HepG2 (cell line): ENCODE measurements at regions not wholly inside any gene's neighbourhood (a gene's known extent, or its start where the extent isn't known, plus 50 kb on each side); places are given as distances from the start of the nearest gene placed in this dataset.

Experiments used
- ATAC-seq: fragments of 200-7000 bp; cut with Tn5 transposase; 3 replicates; pipeline ENCODE4 v1.9.1; 2020; ENCODE audit warnings: mild to moderate bottlenecking, moderate library complexity
- BruUV-seq: library from RNA; stranded (reverse); fragments of 400-500 nt; replicated peaks from 2 replicates; lab custom pipeline; 2021; lab: Mats Ljungman, UMichigan
- CTCF ChIA-PET: fragments of 300-600 bp; formaldehyde crosslinking; extraction: SDS; loops from one replicate; lab custom pipeline; 2021; ENCODE audit warnings: low total read pairs, inconsistent platforms, low intra/inter-chr PET ratio; lab: Yijun Ruan, JAX
- POLR2A ChIA-PET: fragments of 350-600 bp; sonication (Branson Sonifier 250); formaldehyde crosslinking; loops from one replicate; lab custom pipeline; 2020; ENCODE audit warnings: antibody characterized with exemption, inconsistent platforms; lab: Yijun Ruan, JAX
- DNase-seq: peaks from one replicate; pipeline ENCODE4 v3.0.0-alpha.2; 2015; ENCODE audit warnings: low spot score
- FAIRE-seq: peaks from 3 replicates; lab custom pipeline; 2011; peaks lifted over from hg19 to GRCh38; lab: Jason Lieb, UNC
- H2AFZ ChIP-seq: one replicate; pipeline ENCODE4 v1.6.1; 2011; ENCODE audit warnings: low read length, inconsistent platforms
- H3K27ac ChIP-seq: fragments of 300-600 bp; 3 replicates; pipeline ENCODE4 v1.8.0; 2011; ENCODE audit warnings: mixed run types, mild to moderate bottlenecking, mixed read lengths, low read length, inconsistent platforms; ENCODE audit not compliant: insufficient read depth; ENCODE audit errors: extremely low read length
- H3K27me3 ChIP-seq, 2 experiments: fragments of 200-600 bp in 1 of 2; 2 replicates in 1 of 2; 3 replicates in 1 of 2; pipeline versions ENCODE4 v1.6.0 to v1.8.0; 2011; ENCODE audit warnings: low read length in 2 of 2, mild to moderate bottlenecking in 2 of 2, moderate library complexity in 2 of 2, inconsistent platforms in 1 of 2; ENCODE audit not compliant: insufficient read depth in 2 of 2, control insufficient read depth in 1 of 2
- H3K36me3 ChIP-seq, 2 experiments: fragments of 200-600 bp in 1 of 2; replicated peaks in 1 of 2; 2 replicates in 1 of 2; 3 replicates in 1 of 2; pipeline versions ENCODE4 v1.5.1 to v1.8.0; 2011; ENCODE audit warnings: low read length in 2 of 2, inconsistent platforms in 1 of 2; ENCODE audit not compliant: insufficient read depth in 2 of 2, control insufficient read depth in 1 of 2
- H3K4me1 ChIP-seq: 2 replicates; pipeline ENCODE4 v1.5.1; 2012; ENCODE audit warnings: low read length, inconsistent platforms; ENCODE audit not compliant: insufficient read depth
- H3K4me2 ChIP-seq: 2 replicates; pipeline ENCODE4 v1.6.0; 2011; ENCODE audit warnings: low read depth, low read length, inconsistent platforms
- H3K4me3 ChIP-seq, 3 experiments: fragments of 200-600 bp in 1 of 3; sonication (generic), shearing (Covaris generic) in 1 of 3; replicated peaks in 1 of 3; 2 replicates each; pipeline ENCODE4 v1.5.1; 2011 to 2016; ENCODE audit warnings: low read length in 3 of 3, inconsistent platforms in 2 of 3, low read depth in 2 of 3, mild to moderate bottlenecking in 2 of 3, control low read depth in 1 of 3, mixed read lengths in 1 of 3; ENCODE audit not compliant: insufficient read depth in 1 of 3
- H3K79me2 ChIP-seq: one replicate; pipeline ENCODE4 v1.6.1; 2011; ENCODE audit warnings: low read length, inconsistent platforms; ENCODE audit not compliant: insufficient read depth
- H3K9ac ChIP-seq: 2 replicates; pipeline ENCODE4 v1.6.0; 2011; ENCODE audit warnings: mild to moderate bottlenecking, low read depth, low read length, inconsistent platforms; ENCODE audit not compliant: insufficient read depth
- H3K9me3 ChIP-seq: 2 replicates; pipeline ENCODE4 v1.5.1; 2012; ENCODE audit warnings: mild to moderate bottlenecking, low read length
- H4K20me1 ChIP-seq: 2 replicates; pipeline ENCODE4 v1.6.0; 2011; ENCODE audit warnings: inconsistent platforms, mild to moderate bottlenecking, low read length, moderate library complexity; ENCODE audit not compliant: insufficient read depth
- CBX2 ChIP-seq, 2 experiments: fragments of 200-600 bp in 1 of 2; sonication (generic); formaldehyde crosslinking in 1 of 2; IDR thresholded peaks; 2 replicates each; pipeline versions ENCODE4 v1.7.0 to v1.8.1; 2018 to 2022; ENCODE audit warnings: low read depth in 2 of 2, low read length in 1 of 2, mild to moderate bottlenecking in 1 of 2, missing genetic modification reagents in 1 of 2
- HNF4G ChIP-seq, 2 experiments: sonication (generic) in 1 of 2; formaldehyde crosslinking in 1 of 2; IDR thresholded peaks; 2 replicates each; pipeline versions ENCODE4 v1.4.0 to v1.6.1; 2011 to 2020; ENCODE audit warnings: borderline replicate concordance in 2 of 2, low read depth in 2 of 2, mild to moderate bottlenecking in 2 of 2, low read length in 1 of 2, missing genetic modification reagents in 1 of 2, moderate library complexity in 1 of 2
- KDM5B ChIP-seq: sonication (generic); formaldehyde crosslinking; IDR thresholded peaks from 2 replicates; pipeline ENCODE4 v1.4.0; 2020; ENCODE audit warnings: missing genetic modification reagents, mild to moderate bottlenecking, borderline replicate concordance
- MLLT10 ChIP-seq: sonication (generic); formaldehyde crosslinking; IDR thresholded peaks from 2 replicates; pipeline ENCODE4 v1.4.0; 2020; ENCODE audit warnings: missing genetic modification reagents
- SOX6 ChIP-seq, 2 experiments: fragments of 450-650 bp in 1 of 2; sonication (generic) in 1 of 2; formaldehyde crosslinking in 1 of 2; IDR thresholded peaks; 2 replicates each; pipeline versions ENCODE4 v1.4.0 to v1.6.1; 2017 to 2020; ENCODE audit warnings: antibody characterized with exemption in 1 of 2, mild to moderate bottlenecking in 1 of 2, missing genetic modification reagents in 1 of 2
- TAF15 ChIP-seq: fragments of 200-400 bp; formaldehyde crosslinking; IDR thresholded peaks from one replicate; pipeline ENCODE4 v1.6.1; 2018; ENCODE audit warnings: mild to moderate bottlenecking, low read depth, low read length; ENCODE audit not compliant: poor library complexity, severe bottlenecking
- YEATS2 ChIP-seq: sonication (generic); formaldehyde crosslinking; IDR thresholded peaks from 2 replicates; pipeline ENCODE4 v1.4.0; 2020; ENCODE audit warnings: missing genetic modification reagents, borderline replicate concordance
- ZNF136 ChIP-seq: sonication (generic); formaldehyde crosslinking; IDR thresholded peaks from 2 replicates; pipeline ENCODE4 v1.8.1; 2022; ENCODE audit warnings: low read depth, mild to moderate bottlenecking, moderate library complexity, missing genetic modification reagents
- ZNF569 ChIP-seq: sonication (generic); formaldehyde crosslinking; IDR thresholded peaks from 2 replicates; pipeline ENCODE4 v1.5.0; 2020; ENCODE audit warnings: mild to moderate bottlenecking, missing genetic modification reagents, moderate library complexity, borderline replicate concordance
- ZNF629 ChIP-seq: sonication (generic); formaldehyde crosslinking; conservative IDR thresholded peaks from 2 replicates; pipeline ENCODE4 v1.5.0; 2020; ENCODE audit warnings: missing genetic modification reagents
- ZNF747 ChIP-seq: sonication (generic); formaldehyde crosslinking; IDR thresholded peaks from 2 replicates; pipeline ENCODE4 v1.8.1; 2023; ENCODE audit warnings: missing genetic modification reagents, mild to moderate bottlenecking, borderline replicate concordance
- ZNF777 ChIP-seq: sonication (generic); formaldehyde crosslinking; IDR thresholded peaks from 2 replicates; pipeline ENCODE4 v1.4.0; 2020; ENCODE audit warnings: missing genetic modification reagents
- WGBS: methylation state at CpG from one replicate; pipeline ENCODE4 v1.1.6; 2017; ENCODE audit warnings: low lambda C conversion rate; 5-methylcytosine and 5-hydroxymethylcytosine counted together
- in situ Hi-C: cut with HindIII; loops from 2 replicates; pipeline ENCODE4 v1.10.0; 2017; ENCODE audit warnings: low pct_unique_long_range_greater_than_20kb; ENCODE audit not compliant: extremely low pct_ligation_motif_present
- intact Hi-C: fragments of 100-400 bp; cut with micrococcal nuclease; formaldehyde crosslinking; loops from one replicate; pipeline ENCODE4 v1.10.0; 2022; ENCODE audit not compliant: unreplicated experiment
- TF ChIP-seq, protein P1 (sequence below): sonication (generic); formaldehyde crosslinking; IDR thresholded peaks from 2 replicates; pipeline ENCODE4 v1.4.0; 2020; ENCODE audit warnings: missing genetic modification reagents

DNA sequence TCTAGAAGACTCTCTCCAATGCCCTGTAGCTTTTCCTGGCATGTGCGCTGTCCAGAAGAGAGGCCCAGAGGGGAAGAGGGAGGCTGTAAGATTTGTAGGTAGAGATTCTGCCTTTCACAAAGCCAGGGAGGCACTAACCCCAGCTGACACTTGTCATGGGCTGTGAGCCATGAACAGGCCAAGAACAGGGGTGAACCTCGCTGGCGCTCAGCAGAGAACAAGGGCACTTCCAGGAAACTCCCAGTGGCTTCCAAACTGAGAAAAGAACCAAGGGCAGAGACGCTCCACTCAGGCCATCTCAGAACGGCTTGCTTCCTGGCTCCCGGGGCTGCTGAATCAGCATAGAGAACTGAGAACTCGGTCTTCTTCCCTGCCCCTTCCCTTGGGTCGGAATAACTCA lies 257.8 kb upstream of the ZNF32 start:
- intact Hi-C loops: no loop called here
- H3K4me2 ChIP-seq: no peak overlapping the region
- H3K79me2 ChIP-seq: no peaks in the 10 kb centered on the region
- no peaks in the 10 kb centered on the region for H3K27me3 ChIP-seq
- no peaks in the 10 kb centered on the region for H3K9me3 ChIP-seq
- no peak overlapping the region for H3K4me3 ChIP-seq
- no peak for FAIRE-seq
- peaks cover 24% of the 10 kb centered on the region for H3K4me1 ChIP-seq
- ChIA-PET POLR2A (no interaction called here), CTCF (no interaction called here)
- no peak for ATAC-seq
- H3K36me3 ChIP-seq: no peaks in the 10 kb centered on the region
- H3K27ac ChIP-seq: no peak overlapping the region
- H4K20me1 ChIP-seq: no peaks in the 10 kb centered on the region
- DNase-seq: no peak
- BruUV-seq: no TSS peak
- no peak for TF ChIP-seq ZNF747 (CRISPR knock-in tag)
- TF ChIP-seq, all 625 proteins: peak for 0
- Histone ChIP-seq H3K9ac (no peak overlapping the region), H2AFZ (no peak overlapping the region)
- in situ Hi-C loops: no loop called here
- WGBS: 64% methylated on average over 8 of the region's 8 CpGs

DNA sequence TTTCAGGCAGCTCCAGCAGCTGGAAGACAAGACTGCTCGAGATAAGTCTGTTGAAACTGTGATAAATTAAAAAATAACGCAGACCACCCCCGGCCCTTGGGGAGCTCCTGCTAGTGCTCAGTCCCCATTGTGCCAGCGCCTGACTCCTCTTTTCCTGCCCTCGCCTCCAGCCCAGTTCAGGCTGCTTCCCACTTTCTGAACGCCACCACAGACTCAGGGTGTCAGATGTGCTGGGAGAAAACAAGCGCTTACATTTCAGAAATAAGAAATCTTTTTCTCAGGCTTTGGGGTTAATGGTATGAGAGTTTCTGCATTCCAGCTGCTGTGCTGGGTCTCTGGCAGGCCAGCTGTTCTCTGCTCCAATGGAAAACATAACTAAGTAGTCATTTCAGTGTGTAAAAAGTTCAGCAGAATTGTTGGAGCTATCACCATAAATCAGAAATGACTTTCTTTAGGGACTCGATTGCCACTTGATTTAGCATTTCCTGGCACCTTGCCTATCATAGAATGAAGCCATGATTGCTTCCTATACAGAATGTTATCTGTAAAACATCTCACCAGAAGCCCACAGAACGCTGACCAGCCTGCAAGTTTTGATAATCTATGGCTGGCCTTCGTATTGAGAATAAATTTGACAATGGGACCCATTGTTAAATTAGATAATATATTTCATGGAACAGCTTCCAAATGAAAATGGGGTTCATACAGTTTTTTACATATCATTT lies 257.0 kb upstream of the ZNF32 start:
- H3K36me3 ChIP-seq: no peaks in the 10 kb centered on the region
- no peaks in the 10 kb centered on the region for H4K20me1 ChIP-seq
- no peak overlapping the region for H3K27ac ChIP-seq
- intact Hi-C loops (no loop called here), in situ Hi-C loops (no loop called here)
- H2AFZ ChIP-seq: no peak overlapping the region
- H3K27me3 ChIP-seq: no peaks in the 10 kb centered on the region
- H3K4me1 ChIP-seq: peaks cover 25% of the 10 kb centered on the region
- H3K4me3 ChIP-seq: no peak overlapping the region
- H3K79me2 ChIP-seq: no peaks in the 10 kb centered on the region
- no peaks in the 10 kb centered on the region for H3K9me3 ChIP-seq
- H3K9ac ChIP-seq: no peak overlapping the region
- CTCF ChIA-PET: no interaction called here
- FAIRE-seq (no peak), ATAC-seq (no peak), DNase-seq (no peak)
- POLR2A ChIA-PET: no interaction called here
- H3K4me2 ChIP-seq: no peak overlapping the region
- no TSS peak for BruUV-seq
- 45% methylated on average over 6 of the region's 10 CpGs for WGBS
- TF ChIP-seq ZNF629 (CRISPR knock-in tag) (no peak), MLLT10 (CRISPR knock-in tag) (no peak), KDM5B (CRISPR knock-in tag) (no peak), ZNF136 (CRISPR knock-in tag) (no peak), CBX2 (IDR thresholded peaks at IDR 0.05; ENCODE audit: low read depth, low read length) (no peak), CBX2 (CRISPR knock-in tag; IDR thresholded peaks at IDR 0.05; ENCODE audit: low read depth) (no peak), HNF4G (IDR thresholded peaks at IDR 0.05; ENCODE audit: borderline replicate concordance, low read depth, low read length) (no peak), HNF4G (CRISPR knock-in tag; IDR thresholded peaks at IDR 0.05; ENCODE audit: borderline replicate concordance, low read depth) (no peak), ZNF569 (CRISPR knock-in tag) (no peak), TAF15 (no peak), ZNF777 (CRISPR knock-in tag) (no peak), SOX6 (IDR thresholded peaks at IDR 0.05) (no peak), SOX6 (CRISPR knock-in tag; IDR thresholded peaks at IDR 0.05) (no peak), YEATS2 (no peak)
- TF ChIP-seq, protein P1, sequence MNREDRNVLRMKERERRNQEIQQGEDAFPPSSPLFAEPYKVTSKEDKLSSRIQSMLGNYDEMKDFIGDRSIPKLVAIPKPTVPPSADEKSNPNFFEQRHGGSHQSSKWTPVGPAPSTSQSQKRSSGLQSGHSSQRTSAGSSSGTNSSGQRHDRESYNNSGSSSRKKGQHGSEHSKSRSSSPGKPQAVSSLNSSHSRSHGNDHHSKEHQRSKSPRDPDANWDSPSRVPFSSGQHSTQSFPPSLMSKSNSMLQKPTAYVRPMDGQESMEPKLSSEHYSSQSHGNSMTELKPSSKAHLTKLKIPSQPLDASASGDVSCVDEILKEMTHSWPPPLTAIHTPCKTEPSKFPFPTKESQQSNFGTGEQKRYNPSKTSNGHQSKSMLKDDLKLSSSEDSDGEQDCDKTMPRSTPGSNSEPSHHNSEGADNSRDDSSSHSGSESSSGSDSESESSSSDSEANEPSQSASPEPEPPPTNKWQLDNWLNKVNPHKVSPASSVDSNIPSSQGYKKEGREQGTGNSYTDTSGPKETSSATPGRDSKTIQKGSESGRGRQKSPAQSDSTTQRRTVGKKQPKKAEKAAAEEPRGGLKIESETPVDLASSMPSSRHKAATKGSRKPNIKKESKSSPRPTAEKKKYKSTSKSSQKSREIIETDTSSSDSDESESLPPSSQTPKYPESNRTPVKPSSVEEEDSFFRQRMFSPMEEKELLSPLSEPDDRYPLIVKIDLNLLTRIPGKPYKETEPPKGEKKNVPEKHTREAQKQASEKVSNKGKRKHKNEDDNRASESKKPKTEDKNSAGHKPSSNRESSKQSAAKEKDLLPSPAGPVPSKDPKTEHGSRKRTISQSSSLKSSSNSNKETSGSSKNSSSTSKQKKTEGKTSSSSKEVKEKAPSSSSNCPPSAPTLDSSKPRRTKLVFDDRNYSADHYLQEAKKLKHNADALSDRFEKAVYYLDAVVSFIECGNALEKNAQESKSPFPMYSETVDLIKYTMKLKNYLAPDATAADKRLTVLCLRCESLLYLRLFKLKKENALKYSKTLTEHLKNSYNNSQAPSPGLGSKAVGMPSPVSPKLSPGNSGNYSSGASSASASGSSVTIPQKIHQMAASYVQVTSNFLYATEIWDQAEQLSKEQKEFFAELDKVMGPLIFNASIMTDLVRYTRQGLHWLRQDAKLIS (CRISPR knock-in tag): no peak
